Activated T-helper 1 cell treated with Interleukin-2 at 50 U/mL for 16 hours (primary cell): ENCODE measurements at regions not wholly inside any gene's neighbourhood (a gene's known extent, or its start where the extent isn't known, plus 50 kb on each side); places are given as distances from the start of the nearest gene placed in this dataset.
"Not testable (repeated sequence)": the region's sequence is repeated elsewhere in the genome, so short reads cannot be mapped to it uniquely, and the experiment has no call there.

Source experiments
- DNase-seq: peaks from one replicate; pipeline ENCODE4 v3.0.0-alpha.2; 2020; ENCODE audit warnings: low read depth

DNA sequence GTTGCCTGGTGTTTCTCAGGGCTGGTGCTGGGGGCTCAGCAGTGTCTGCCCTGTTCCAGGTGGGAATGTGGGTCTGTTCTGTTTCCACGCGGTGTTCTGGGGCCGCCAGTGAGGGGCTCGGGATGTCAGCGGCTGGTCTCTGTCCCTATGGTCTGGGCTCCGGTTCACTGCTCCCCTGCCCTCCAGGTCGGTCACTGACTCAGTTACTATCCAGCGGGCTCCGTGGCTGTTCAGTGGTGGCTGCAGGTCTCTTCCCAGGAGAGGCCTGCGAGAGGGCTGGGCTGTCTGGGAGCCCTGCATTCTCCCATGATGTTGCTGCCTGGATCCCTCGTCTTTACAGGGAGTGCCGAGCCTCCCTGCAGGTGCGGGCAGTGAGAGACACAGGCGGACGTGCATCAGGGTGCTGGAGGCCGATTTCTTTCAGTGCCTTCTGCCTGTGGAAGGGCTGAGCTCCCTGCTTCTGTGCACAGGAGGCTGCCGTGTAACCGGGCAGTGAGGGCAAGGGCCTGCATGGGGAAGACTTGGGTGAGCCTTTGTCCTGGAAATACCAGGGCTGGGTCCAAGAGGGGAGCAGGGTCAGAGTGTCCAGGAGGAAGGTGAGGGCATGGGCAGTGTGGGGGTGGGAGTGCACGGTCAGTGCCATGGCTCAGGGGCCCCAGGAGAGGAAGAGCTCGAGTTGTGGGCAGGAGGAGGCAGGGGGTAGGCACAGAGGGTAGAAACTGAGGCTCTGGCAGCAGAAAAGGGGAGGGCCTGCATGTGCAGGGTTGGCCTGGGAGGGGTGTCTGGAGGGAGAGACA is 391.0 kb downstream of the TMEM121 start:
- not testable (repeated sequence) for DNase-seq

DNA sequence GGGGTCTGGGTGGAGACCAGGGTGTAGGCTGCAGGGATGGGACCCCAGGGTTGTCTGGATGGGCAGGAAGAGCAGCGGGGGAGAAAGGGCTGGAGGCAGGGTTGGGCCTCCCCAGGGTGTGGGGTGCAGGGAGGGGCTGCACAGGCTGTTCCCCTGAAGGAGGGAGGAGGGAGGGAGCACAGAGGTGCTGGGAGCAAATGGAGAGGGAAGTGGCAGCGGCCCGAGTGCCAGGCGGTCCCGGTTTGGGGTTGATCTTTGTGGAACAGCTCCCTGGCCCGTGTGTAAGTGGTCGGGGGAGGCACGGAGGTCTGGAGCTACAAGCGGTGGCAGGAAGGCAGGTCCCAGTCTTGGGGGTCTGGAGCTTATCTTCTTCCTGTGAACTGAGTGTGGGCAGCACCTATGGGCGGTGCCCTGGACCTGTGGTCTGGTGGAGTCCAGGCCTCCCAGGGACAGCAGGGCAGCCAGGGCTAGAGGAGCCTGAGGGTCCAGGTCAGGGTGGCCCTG is 391.6 kb downstream of the TMEM121 start:
- no peak for DNase-seq

DNA sequence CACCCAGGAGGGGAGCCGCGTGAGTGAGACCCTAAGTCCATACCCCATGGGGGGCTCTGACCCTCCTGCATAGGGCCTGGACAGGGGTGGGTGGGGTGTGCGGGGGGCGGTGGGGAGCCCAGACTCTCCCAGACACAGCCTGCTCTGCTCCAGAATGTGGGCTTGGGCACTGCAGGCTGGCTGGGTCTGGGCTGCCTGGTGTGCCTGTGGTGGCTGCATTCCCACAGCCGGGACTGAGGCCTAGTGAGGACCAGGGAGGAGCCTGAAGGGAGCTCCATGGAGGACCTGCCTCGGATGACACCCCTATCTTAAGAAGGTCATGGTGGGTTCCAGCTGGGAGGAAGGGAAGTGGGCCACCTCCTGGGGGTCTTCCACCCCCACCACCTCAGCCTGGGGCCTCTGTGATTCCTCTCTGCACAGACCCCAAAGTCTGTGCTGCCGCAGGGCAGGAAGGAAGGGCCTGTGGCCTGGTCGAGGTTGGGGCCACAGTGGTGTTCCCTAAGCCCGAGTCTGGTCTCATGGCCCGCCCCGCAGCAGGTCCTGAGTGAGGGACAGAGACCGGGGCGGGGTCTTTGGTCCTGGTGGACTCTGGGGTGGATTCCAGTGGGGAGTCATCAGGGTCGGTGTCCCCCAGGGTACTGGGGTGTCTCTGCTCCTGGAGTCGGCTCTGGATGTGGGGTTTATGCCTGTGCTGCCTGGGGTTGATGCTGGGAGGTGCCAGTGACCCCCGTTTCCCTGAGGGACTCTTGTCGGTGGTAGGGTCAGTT is 392.3 kb downstream of the TMEM121 start:
- no peak for DNase-seq

DNA sequence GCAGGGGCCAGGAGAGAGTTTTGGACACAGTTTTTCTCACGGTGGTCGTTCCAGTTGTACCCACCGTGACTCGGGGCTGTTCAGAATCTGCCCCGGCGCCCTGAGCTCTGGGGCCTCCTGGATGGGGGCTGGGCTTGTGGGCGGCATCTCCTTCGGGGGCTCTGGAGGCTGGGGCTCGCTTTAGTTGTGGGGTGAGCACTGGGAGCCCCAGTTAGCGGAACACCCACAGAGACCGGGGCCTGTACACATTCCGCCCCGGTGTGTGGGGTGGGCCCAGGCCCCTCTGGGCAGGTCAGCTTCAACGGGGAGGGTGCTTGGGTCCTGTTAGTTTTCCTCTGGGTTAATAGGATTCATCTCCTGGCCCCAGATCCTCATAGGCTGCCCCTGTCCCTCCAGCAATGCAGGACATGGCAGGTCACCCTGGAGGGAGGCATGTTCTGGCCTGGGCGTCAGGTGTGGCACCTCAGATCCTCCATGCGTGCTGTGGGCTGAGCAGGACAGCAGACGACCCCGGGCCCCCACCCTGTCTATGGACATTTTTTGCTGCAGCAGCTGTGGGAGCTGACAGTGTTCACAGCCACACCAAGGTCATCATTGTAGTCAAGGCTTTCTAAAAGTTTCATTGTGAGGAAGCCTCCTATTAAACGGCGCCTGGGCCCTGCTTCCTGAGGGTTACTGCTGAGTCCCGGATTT is 393.2 kb downstream of the TMEM121 start:
- no peak for DNase-seq

DNA sequence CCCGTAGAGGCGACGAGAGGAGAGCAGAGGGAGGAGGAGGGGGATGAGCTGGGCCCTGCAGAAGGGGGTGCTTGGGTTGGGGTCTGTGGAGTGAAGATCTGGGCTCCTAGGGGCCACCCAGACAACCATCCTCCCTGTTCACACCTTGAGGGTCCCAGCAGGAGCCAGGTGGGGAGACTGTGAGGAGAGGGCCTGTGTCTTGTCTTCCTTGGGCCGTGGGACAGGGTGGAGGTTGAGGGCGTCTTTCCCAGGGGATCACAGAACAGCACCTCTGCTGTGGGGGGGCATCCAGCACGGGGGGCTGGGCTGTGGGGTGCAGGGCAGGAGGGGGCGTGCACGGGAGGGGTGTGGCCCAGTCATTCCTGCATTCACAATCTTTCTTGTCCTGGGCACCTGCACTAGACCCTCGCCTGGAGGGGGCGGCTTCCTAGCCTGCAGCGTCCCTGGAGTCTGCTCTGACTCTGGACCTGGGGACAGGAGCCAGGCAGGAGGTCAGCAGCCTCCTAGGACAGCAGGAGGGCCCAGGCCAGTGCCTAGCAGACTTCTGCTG is 393.8 kb downstream of the TMEM121 start:
- DNase-seq: not testable (repeated sequence)

DNA sequence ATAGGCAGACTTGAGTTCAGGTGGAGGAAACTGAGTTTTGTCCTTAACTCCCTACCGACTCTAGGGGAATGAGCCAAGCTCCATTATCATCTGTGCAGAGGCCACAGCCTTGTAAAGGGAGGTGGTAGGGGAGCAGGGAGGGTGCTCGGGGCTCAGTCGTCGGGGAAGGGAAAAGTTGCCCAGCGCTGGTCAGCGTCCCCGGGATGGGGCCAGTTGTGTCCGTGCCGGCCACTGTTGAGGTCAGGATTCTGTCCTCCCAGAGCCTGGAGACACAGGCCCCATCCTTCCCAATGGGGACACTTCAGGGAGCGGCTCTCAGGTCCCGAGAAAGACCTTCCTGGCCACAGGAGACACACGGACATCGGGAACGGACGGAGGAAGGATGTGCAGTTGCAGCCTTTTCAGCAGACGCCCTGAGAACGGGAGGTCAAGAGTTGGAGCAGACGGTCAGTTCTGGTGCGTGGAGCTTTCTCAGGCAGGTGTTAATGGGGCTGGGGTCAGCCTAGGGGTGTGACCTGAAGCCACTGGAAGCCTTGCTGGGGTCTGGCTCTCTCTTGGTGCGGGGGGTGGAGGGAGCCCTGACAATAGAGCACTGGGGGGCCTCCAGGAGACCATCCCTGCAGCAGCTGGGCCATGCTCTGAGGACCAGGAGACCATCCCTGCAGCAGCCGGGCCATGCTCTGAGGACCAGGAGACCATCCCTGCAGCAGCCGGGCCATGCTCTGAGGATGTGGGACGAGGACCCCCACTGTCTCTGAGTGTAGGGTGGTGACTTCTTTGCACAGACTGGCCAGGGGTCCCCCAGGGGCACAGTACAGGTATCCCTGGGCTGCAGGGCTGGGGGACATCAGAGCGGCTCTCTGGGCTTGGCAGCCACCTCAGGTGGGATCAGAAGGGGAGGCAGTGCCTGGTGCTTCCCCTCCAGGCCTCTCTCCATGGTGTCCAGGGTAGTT is 394.7 kb downstream of the TMEM121 start:
- DNase-seq: not testable (repeated sequence)

DNA sequence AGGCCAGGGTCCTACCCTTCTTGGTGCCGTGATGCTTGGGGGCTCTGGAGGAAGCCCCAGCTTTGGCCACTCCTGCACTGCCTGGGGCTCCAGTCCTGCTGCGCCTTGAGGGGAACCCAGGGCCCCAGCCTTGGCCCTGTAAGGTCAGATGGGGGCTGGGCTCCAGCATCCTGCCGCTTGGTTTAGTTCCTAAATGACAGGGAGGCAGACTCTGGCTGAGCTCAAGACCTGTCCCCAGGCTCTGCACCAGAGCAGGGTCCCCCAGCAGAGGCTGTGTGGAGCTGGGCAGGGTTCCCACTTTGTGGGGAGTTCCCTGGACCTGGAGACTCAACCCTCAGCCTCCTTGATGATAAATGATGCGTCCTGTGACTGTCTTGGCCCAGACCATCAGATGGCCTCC is 395.4 kb downstream of the TMEM121 start:
- DNase-seq: not testable (repeated sequence)

DNA sequence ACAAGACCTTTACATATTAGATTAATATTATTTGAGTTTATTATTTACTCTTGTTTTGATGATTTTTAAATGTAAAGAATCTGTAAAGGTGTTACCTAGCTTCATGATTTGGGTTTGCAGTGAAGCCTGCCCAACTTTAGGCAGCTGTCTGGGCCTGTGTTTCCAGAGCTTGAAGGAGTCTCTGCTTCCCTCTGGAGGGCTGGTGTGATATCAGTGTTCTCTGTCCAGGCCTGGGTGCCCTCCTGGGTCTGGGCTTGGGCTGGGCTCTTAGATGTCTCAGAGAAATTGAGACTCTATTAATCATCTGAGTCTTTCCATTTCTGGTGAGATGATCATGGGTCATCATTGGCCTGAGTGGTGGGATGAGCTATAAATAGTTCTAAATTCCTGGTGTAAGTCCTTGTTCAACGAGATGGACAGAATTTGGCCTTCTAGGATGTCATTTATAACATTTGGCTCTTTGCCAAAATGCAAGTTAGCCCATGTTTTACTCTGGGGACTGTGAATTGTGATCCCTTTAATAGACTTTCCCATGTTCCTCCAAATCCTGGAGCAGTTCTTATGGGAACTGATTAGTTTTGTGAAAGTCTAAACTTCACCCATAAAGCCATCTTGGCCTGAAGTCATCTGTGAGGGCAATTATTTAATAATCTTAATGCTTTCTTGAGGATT is 397.3 kb downstream of the TMEM121 start:
- DNase-seq: not testable (repeated sequence)

DNA sequence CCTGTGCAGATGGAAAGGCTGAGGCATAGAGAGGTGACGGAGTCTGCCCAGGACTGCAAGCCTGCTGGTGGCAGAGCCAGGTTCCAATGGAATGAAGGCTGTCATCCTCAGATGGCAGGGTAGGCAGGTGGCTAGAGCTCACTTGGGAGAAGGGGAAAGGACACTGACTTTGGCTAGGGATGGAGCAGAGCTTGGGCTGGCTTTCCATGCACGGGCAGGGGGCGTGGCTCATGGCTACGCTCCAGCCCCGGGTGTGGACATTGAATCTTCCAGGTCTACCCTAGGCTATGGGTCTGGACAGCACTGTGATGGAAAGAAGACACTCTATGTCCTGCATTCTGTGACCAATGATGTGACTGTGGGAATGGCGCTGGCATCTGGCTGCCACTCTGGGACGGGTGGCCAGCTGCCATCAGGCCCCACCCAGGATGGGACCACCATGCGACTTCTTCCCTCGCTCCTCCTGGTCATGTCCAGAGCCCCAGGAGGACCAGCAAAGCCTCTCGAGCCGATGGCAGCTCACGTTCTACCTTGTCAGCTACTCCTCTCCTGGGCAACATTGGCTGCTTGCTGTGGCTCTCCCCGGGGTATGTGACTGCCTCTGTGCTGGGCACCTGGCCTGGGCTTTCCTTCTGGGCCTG is 398.7 kb downstream of the TMEM121 start:
- DNase-seq: no peak

DNA sequence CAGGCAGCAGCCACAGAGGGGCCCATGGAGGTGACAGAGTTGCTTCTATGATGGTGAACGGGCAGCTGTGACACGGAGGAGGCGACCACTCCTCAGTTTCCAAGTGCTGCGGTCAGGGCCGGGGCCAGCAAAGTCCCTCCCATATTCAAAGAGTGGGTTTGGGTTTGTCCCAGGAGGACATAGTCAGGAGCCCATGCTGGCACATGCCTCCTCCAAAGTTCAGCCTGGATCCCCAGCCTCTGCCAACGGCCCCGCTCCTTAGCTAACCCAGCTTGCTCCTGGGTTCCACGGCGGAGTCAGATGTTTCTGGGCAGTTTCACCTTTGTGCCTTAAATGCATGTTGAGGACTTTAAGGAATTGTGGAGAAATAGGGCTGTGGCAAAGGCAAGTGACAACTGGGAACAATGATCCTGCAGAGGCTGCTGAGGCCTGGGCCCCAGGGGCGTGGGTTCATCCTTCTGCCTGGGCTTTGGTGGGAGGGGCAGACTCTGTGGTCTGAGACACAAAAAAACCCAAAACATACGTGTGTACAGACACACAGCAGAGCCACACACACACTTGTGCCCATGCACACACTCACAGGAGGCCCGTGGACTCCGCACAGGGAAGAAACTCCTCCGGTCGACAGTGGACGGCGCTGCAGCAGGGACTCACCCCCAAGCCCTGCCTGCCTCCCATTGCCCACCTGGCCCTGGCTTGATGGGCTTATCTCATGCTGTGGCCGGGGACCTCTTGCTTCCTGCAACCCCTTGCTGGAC is 399.4 kb downstream of the TMEM121 start:
- no peak for DNase-seq

DNA sequence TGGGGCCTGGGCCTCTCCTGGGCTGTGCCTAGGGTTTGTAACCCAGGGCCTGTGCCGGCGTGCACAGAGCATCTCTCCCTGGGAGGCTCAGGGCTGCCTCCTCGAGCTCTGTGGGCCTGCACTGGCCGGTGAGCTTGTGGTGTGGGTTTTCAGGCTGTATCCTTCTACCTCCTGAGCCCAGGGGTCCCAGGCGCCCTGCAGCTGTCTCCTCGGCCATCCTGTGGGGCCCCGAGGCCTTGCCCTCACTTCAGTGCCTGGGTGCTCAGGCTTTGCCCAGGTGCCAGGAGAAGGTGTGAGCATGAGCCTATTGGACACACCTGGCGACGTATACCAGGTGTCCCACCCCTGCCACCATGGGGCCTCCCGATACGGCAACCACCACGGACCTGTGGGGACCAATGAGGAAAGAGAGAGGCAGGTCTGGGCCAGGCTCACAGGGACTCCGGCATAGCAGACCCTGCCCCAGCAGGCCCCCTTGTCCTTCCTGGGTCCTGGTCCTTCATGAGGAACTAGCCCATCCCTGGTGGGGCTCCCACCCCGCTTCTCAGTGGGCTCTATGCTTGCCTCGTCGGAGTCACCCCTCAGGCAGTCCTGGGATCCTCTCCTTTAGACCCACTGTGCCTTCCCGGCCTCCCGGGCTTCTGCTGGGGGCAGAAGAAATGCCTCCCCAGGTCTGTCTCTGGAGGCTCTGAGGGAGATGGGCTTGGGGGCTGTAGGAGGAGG is 400.2 kb downstream of the TMEM121 start:
- DNase-seq: no peak

DNA sequence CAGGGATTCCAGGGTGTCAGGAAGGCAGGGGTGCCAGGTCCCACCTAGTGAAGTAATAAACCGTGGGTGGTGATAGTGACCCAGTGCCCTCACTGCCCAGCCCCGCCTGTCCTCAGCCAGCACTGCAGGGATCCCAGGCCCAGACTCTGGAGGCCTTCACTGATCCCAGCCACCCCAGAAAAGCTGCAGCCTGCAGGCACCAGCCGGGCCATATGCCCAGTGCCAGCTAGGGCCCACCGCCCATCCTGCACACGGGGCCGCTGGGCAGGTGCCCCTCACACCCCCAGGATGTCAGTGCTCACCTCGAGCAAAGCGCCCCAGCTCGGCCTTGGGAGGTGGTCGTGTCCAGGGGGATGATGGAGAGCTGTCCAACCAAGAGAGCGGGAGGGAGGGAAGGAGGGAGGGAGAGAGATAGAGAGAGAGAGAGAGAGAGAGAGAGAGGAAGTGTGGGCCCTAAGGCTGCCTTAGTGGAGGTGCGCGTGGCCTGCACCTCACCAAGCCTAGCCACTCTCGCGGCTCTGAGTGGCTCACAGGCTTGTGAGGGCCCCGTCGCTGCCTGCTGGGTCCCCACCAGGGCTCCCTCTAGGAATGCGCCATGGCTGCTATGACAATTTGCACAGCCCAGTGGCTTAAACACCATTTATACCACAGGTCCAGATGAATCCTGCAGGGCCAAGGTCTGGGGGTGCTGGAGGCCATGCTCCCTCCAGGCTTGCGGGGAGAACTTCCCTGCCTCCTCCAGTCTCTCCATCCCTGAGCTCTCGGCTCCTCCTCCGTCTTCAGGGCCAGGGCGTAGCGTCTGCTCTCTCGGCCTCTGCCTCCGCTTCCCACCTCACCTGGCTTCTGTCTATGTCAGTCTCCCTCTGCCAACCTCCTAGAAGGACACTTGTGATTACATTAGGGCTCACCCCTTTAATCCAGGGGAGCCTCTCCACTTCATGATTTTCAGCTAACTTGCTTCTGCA is 401.0 kb downstream of the TMEM121 start:
- DNase-seq: no peak

DNA sequence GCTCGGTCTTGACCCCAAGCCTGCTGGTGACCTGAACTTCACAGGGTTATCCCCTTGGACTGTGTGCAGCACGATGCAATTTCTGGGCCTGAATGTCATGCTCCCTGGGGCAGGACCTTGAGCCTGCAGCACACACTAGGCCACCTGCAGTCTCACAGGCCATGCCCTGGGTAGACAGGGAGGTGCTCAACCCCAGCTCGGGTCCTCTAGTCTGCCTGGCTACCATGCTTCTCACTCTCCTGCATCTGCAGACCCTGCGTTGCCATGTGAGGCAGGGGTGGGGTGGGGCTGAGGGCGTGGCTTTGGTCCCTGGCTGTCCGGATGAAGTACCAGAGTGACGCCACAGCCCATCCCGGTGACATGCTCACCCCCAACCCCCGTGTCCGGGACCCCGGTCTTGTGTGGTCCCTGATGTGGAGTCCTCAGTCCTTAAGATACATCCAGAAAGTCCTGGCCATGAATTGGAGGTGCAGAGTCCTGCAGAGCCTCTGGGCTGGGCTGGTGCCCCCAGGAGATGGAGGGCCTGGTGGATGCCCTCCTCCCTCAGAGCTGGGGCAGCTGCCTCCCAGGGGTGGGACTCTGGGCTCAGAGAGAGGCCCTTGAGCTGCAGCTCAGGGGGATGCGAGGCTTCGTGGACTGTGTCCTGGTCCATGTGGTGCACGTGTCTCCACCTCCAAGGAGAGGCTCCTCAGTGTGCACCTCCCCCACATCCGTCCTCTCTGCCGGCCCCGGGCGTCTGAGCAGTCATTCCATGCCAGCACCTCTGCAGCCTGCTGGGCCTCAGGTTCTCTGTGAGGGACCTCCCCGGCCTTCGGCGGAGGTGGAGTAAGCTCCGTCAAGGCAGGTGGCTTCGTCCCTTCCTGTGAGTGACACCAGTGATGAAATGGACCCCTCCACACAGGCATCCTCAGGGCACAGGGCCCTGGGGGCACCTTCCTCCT is 402.1 kb downstream of the TMEM121 start:
- not testable (repeated sequence) for DNase-seq

DNA sequence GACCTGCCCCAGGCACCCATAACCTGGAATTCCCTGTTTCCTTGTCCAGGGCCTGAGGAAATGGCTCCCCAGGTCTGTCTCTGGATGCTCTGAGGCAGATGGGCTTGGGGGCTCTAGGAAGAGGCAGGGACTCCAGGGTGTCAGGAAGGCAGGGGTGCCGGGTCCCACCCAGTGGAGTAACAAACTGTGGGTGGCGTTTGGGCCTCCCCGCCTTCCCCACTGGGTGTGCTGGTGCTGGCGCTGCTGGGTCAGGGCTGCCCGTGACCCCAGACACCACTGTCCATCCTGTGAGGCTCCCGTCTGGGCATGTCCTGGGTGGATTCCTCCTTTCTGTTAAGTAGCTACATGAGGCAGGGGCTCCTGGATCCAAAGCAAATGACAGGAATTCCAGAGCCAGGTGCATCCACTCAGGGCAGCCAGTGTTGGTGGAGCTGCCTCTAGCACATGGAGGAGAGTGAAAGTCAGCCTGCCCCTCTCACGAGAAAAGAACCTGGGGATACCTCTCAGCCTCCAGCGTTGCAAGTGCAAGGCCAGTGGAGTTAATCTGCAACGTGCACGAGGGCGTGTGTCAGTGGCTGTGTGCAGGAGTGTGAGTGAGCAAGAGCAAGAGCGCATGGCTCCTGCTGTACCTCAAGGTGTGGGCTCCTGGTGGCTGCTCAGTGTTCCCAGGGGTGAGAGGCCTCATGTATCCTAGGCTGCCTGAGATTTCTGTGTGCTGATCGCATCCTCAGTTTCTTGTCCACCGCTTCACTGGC is 403.1 kb downstream of the TMEM121 start:
- no peak for DNase-seq

DNA sequence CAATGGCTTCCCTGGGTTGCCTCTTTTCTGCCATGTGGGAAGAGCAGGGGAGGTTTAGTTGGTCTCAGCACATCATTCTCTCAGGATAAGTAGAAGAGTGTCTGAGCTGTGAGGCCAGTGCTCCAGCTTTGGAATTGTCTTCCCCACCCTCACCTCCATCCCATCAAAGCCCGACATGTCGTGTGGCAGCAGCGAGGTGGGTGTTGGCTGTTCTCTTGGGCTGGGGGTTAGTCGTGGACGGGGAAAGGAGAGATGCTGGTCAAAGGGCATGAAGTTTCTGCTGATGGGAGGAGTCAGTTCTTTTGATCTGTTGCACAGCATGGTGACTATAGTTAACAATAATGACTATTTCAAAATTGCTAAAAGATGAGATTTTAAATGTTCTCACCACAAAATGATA is 404.2 kb downstream of the TMEM121 start:
- DNase-seq: no peak
